NOMO-1 treated with DMSO at 0.1 percent for 48 hours (cell line): ENCODE measurements at regions not wholly inside any gene's neighbourhood (a gene's known extent, or its start where the extent isn't known, plus 50 kb on each side); places are given as distances from the start of the nearest gene placed in this dataset.
"Not testable (repeated sequence)": the region's sequence is repeated elsewhere in the genome, so short reads cannot be mapped to it uniquely, and the experiment has no call there.

Experiments
- DNase-seq: peaks from one replicate; lab custom pipeline; 2025; ENCODE audit not compliant: unreplicated experiment; lab: John Stamatoyannopoulos, UW

- DNase-seq: no peak
Observed at GRCh38 chr16:7278636-7279035, 54.0 kb upstream of the RBFOX1 start.

GRCh38 chr16:7272567-7273158 lies 60.0 kb upstream of the RBFOX1 start:
- no peak for DNase-seq

- no peak for DNase-seq
Observed at GRCh38 chr16:7271486-7271885, 61.2 kb upstream of the RBFOX1 start.

GRCh38 chr16:7270823-7271222 lies 61.8 kb upstream of the RBFOX1 start:
- DNase-seq: no peak

GRCh38 chr16:7270006-7270405 lies 62.6 kb upstream of the RBFOX1 start:
- DNase-seq: no peak

- peak; percentile 7 for DNase-seq
Observed at GRCh38 chr16:7268182-7268581, 64.5 kb upstream of the RBFOX1 start.

- no peak for DNase-seq
Observed at GRCh38 chr16:7257016-7257415, 75.6 kb upstream of the RBFOX1 start.

GRCh38 chr16:7246578-7246977 lies 86.1 kb upstream of the RBFOX1 start:
- DNase-seq: no peak

- no peak for DNase-seq
Observed at GRCh38 chr16:7239547-7239946, 93.1 kb upstream of the RBFOX1 start.

- DNase-seq: no peak
Observed at GRCh38 chr16:7236824-7237410, 95.7 kb upstream of the RBFOX1 start.

- no peak for DNase-seq
Observed at GRCh38 chr16:7233975-7234374, 98.7 kb upstream of the RBFOX1 start.

- no peak for DNase-seq
Observed at GRCh38 chr16:7231762-7232161, 100.9 kb upstream of the RBFOX1 start.

- not testable (repeated sequence) for DNase-seq
Observed at GRCh38 chr16:7229433-7230218, 103.0 kb upstream of the RBFOX1 start.

GRCh38 chr16:7227229-7227721 lies 105.4 kb upstream of the RBFOX1 start:
- DNase-seq: no peak

- DNase-seq: no peak
Observed at GRCh38 chr16:7221157-7221556, 111.5 kb upstream of the RBFOX1 start.

GRCh38 chr16:7218936-7219335 lies 113.7 kb upstream of the RBFOX1 start:
- no peak for DNase-seq

- no peak for DNase-seq
Observed at GRCh38 chr16:7217797-7218196, 114.8 kb upstream of the RBFOX1 start.

- DNase-seq: no peak
Observed at GRCh38 chr16:7216719-7217118, 115.9 kb upstream of the RBFOX1 start.

GRCh38 chr16:7211781-7212180 lies 120.9 kb upstream of the RBFOX1 start:
- DNase-seq: no peak

GRCh38 chr16:7209598-7209997 lies 123.0 kb upstream of the RBFOX1 start:
- DNase-seq: no peak

- DNase-seq: no peak
Observed at GRCh38 chr16:7206469-7206868, 126.2 kb upstream of the RBFOX1 start.

- DNase-seq: no peak
Observed at GRCh38 chr16:7200320-7200719, 132.3 kb upstream of the RBFOX1 start.
